Tibial nerve (tissue), 4 donors: ENCODE measurements at regions not wholly inside any gene's neighbourhood (a gene's known extent, or its start where the extent isn't known, plus 50 kb on each side); places are given as distances from the start of the nearest gene placed in this dataset.

Source experiments
- DNase-seq, 2 donors: peaks; one replicate each; pipeline ENCODE4 v3.0.0-alpha.2; 2019; ENCODE audit warnings: low spot score in 2 of 2
- H3K27ac ChIP-seq, 4 donors: fragments of 200-600 bp; sonication (generic) in 3 of 4; one replicate each; pipeline ENCODE4 v1.5.1; 2017 to 2019; ENCODE audit warnings: mild to moderate bottlenecking in 1 of 4
- H3K27me3 ChIP-seq, 2 donors: fragments of 200-600 bp; sonication (generic) in 1 of 2; one replicate each; pipeline versions ENCODE4 v1.5.1 to v1.6.0; 2017 to 2019
- H3K36me3 ChIP-seq, 3 donors: fragments of 200-600 bp; sonication (generic); one replicate each; pipeline ENCODE4 v1.5.1; 2018 to 2019
- H3K4me1 ChIP-seq, 4 donors: fragments of 200-600 bp; sonication (generic) in 3 of 4; one replicate each; pipeline ENCODE4 v1.5.1; 2017 to 2019
- H3K4me3 ChIP-seq, 4 donors: fragments of 200-600 bp; sonication (generic) in 3 of 4; one replicate each; pipeline ENCODE4 v1.5.1; 2017 to 2019; ENCODE audit warnings: mild to moderate bottlenecking in 1 of 4, moderate library complexity in 1 of 4
- H3K9me3 ChIP-seq, 4 donors: fragments of 200-600 bp; sonication (generic) in 3 of 4; one replicate each; pipeline ENCODE4 v1.5.1; 2017 to 2019
- EP300 ChIP-seq, 2 donors: sonication (generic); formaldehyde crosslinking; IDR thresholded peaks; one replicate each; pipeline ENCODE4 v1.6.1; 2017; ENCODE audit warnings: antibody characterized with exemption in 2 of 2, mild to moderate bottlenecking in 1 of 2
- POLR2A ChIP-seq, 2 donors: fragments of 450-650 bp; IDR thresholded peaks; one replicate each; pipeline ENCODE4 v1.6.1; 2017; ENCODE audit warnings: antibody characterized with exemption in 2 of 2, mild to moderate bottlenecking in 2 of 2, moderate library complexity in 2 of 2
- WGBS, 2 donors: methylation state at CpG; one replicate each; pipeline ENCODE4 v1.1.5; 2018; 5-methylcytosine and 5-hydroxymethylcytosine counted together
- TF ChIP-seq, protein P1 (sequence below), 5 experiments: fragments of 200-600 bp in 3 of 5; fragments of 450-650 bp in 2 of 5; sonication (generic) in 3 of 5; IDR thresholded peaks; one replicate each; pipeline ENCODE4 v1.5.1; 2016 to 2019; ENCODE audit warnings: antibody characterized with exemption in 5 of 5, mild to moderate bottlenecking in 3 of 5, moderate library complexity in 2 of 5

- no peaks in the 10 kb centered on the region for H3K36me3 ChIP-seq
- DNase-seq, result no peak
- 64 to 86% methylated on average over 2 to 3 of the region's 3 CpGs for WGBS, 2 donors
- no peaks in the 10 kb centered on the region for H3K27me3 ChIP-seq
- TF ChIP-seq, protein P1, sequence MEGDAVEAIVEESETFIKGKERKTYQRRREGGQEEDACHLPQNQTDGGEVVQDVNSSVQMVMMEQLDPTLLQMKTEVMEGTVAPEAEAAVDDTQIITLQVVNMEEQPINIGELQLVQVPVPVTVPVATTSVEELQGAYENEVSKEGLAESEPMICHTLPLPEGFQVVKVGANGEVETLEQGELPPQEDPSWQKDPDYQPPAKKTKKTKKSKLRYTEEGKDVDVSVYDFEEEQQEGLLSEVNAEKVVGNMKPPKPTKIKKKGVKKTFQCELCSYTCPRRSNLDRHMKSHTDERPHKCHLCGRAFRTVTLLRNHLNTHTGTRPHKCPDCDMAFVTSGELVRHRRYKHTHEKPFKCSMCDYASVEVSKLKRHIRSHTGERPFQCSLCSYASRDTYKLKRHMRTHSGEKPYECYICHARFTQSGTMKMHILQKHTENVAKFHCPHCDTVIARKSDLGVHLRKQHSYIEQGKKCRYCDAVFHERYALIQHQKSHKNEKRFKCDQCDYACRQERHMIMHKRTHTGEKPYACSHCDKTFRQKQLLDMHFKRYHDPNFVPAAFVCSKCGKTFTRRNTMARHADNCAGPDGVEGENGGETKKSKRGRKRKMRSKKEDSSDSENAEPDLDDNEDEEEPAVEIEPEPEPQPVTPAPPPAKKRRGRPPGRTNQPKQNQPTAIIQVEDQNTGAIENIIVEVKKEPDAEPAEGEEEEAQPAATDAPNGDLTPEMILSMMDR (IDR thresholded peaks at IDR 0.05), result no peak
- TF ChIP-seq POLR2A (IDR thresholded peaks at IDR 0.05) (no peak), EP300 (IDR thresholded peaks at IDR 0.05) (no peak)
- no peak overlapping the region for H3K4me3 ChIP-seq
- H3K9me3 ChIP-seq, result no peaks in the 10 kb centered on the region
- no peaks in the 10 kb centered on the region for H3K4me1 ChIP-seq
- no peak overlapping the region for H3K27ac ChIP-seq
Observed at GRCh38 chrX:20477219-20477618, 210.5 kb upstream of the RPS6KA3 start.

DNA sequence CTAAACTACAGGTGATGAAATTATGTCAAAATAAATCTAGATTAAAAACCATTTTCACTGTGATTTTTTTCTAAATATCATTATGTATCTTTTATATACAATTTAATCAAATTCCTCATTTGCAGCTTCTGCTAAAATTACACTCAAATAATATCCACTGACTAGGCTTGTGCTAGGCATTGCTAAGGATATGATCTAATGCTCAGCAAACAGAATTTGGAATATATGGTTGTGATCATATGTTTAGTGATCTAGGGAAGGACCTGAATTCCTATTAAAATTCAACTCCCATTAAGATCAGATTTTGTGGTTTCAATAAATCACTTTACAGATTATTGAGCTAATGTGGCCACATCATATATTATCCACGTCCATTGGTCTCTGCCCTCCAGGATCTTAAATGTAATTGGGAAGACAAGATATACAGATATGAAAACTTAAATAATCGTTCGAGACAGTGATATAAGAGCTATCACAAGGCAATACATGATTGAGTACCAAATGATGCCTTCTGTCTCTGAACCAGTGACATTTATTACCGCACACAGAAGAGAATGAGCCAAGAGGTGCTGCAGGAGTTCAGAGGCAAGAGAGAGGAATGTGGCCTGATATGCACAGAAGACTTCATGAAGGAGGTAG lies 206.0 kb upstream of the RPS6KA3 start:
- H3K4me3 ChIP-seq, result no peak overlapping the region
- no peaks in the 10 kb centered on the region for H3K4me1 ChIP-seq
- TF ChIP-seq EP300 (IDR thresholded peaks at IDR 0.05), result no peak
- no peak for TF ChIP-seq POLR2A (IDR thresholded peaks at IDR 0.05)
- TF ChIP-seq, protein P1 (IDR thresholded peaks at IDR 0.05), result no peak
- no peak for DNase-seq
- 80 to 91% methylated on average over 4 of the region's 4 CpGs for WGBS, 2 donors
- H3K27ac ChIP-seq, result no peak overlapping the region
- H3K36me3 ChIP-seq, result no peaks in the 10 kb centered on the region
- H3K9me3 ChIP-seq, result no peaks in the 10 kb centered on the region
- H3K27me3 ChIP-seq, result no peaks in the 10 kb centered on the region

GRCh38 chrX:20472148-20472547 lies 205.4 kb upstream of the RPS6KA3 start:
- no peaks in the 10 kb centered on the region for H3K4me1 ChIP-seq
- no peak for DNase-seq
- WGBS, 2 donors, result 72 to 75% methylated on average over 1 of the region's 1 CpG
- H3K4me3 ChIP-seq, result no peak overlapping the region
- no peaks in the 10 kb centered on the region for H3K27me3 ChIP-seq
- TF ChIP-seq POLR2A (IDR thresholded peaks at IDR 0.05), result no peak
- H3K9me3 ChIP-seq, result no peaks in the 10 kb centered on the region
- H3K27ac ChIP-seq, result no peak overlapping the region
- no peaks in the 10 kb centered on the region for H3K36me3 ChIP-seq

DNA sequence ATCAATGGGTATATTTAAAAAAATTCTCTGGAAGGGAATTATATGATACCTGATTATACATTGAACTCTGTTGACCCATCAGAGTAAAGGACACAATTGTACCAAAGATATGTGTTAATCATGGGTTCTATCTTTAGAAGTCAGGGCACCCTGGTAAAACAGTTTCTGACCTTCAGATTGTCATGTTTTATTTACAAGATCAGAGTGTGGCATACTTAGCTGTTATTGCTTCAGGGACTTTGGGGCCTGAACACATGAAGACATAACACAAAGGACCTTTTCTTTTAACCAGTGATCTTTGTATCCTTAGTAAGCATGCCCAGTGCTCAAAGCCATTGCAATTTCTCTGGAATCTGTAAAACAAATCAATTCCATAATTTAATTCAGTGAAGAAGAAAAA lies 204.8 kb upstream of the RPS6KA3 start:
- no peak overlapping the region for H3K4me3 ChIP-seq
- H3K9me3 ChIP-seq, result no peaks in the 10 kb centered on the region
- H3K27me3 ChIP-seq, result no peaks in the 10 kb centered on the region
- DNase-seq, result no peak
- H3K4me1 ChIP-seq, result no peaks in the 10 kb centered on the region
- H3K27ac ChIP-seq, result no peak overlapping the region
- H3K36me3 ChIP-seq, result no peaks in the 10 kb centered on the region
- TF ChIP-seq EP300 (IDR thresholded peaks at IDR 0.05) (no peak), POLR2A (IDR thresholded peaks at IDR 0.05) (no peak)
- TF ChIP-seq, protein P1 (IDR thresholded peaks at IDR 0.05), result no peak

DNA sequence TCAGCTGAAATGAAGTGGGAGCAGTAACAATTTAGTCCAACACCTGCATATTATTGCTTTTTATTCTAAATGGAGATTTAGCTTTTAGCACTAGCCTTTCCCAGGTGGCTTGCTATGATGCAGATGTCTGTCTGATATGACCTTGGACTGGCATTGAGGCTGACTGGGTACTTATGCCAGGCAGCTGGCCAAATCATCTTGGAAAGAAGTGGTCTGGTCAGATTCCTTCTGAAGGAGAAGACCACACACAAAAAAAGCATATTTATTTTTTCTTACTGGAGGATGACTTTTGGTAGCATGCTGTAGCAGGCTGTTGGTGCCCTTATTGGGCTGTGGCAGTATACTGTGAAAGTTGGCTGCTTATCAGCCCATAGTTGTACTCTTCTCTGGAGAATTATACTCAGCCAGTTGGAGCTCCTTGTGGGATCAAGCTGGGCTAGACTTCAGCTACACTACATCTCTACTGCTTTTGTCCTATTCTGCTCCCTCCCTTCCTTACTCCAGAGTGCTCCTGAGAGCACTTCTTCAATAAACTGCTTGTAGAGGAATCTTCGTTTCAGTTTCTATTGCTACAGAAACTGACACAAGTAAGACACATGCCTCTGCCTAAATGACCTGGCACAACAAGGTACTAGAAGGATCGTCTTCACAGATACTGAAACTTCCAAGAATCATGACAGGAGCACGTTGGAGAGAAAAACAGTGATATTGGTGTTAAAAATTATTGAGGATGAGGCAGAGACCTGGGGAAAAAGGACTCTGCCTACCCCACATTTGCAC lies 196.8 kb upstream of the RPS6KA3 start:
- TF ChIP-seq, protein P1 (IDR thresholded peaks at IDR 0.05), result no peak
- TF ChIP-seq POLR2A (IDR thresholded peaks at IDR 0.05) (no peak), EP300 (IDR thresholded peaks at IDR 0.05) (no peak)
- Histone ChIP-seq H3K36me3 (no peaks in the 10 kb centered on the region), H3K27ac (no peak overlapping the region), H3K4me1 (no peaks in the 10 kb centered on the region), H3K27me3 (peaks cover 0 to 4% of the 10 kb centered on the region in 2 donors), H3K9me3 (no peaks in the 10 kb centered on the region), H3K4me3 (no peak overlapping the region)
- no peak for DNase-seq
- 52 to 64% methylated on average over 3 of the region's 3 CpGs for WGBS, 2 donors
